Epithelial cell of esophagus (primary cell): ENCODE measurements at regions not wholly inside any gene's neighbourhood (a gene's known extent, or its start where the extent isn't known, plus 50 kb on each side); places are given as distances from the start of the nearest gene placed in this dataset.
A peak's percentile ranks its signal among the peaks of the same experiment; 100 is the strongest.

Experiments used
- DNase-seq: peaks from one replicate; pipeline ENCODE4 v3.0.0; 2010; ENCODE audit warnings: low read depth
- H3K4me3 ChIP-seq: 2 replicates; pipeline ENCODE4 v1.5.1; 2011; ENCODE audit warnings: mild to moderate bottlenecking, low read length, control low read depth
- CTCF ChIP-seq: IDR thresholded peaks from 2 replicates; pipeline ENCODE4 v1.5.1; 2011; ENCODE audit warnings: low read depth, mild to moderate bottlenecking, low read length, control low read depth, inconsistent platforms; ENCODE audit not compliant: insufficient read depth; ENCODE audit errors: missing control alignments

GRCh38 chr6:22807818-22808217, 238.5 kb downstream of the HDGFL1 start:
- no peak for TF ChIP-seq CTCF
- no peak overlapping the region for H3K4me3 ChIP-seq
- DNase-seq = peak; percentile 37

DNA sequence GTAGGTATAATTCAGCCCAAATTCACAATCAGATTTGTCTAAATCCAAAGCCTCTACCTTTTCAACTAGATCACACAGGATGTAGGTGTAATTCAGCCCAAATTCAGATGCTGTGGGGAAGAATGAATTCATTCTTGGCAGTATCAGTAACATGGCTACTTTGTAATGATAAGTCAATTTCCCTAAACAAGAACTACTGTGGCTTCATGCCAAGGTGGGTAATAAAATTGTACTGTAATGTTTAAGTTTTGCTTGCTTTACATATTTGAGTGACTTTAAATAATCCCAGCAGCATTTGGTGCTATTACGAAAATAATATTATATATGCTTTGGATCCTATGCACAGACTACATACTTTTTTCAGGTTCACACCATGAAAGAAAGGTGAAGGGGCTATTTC, 239.1 kb downstream of the HDGFL1 start:
- no peak overlapping the region for H3K4me3 ChIP-seq
- no peak for TF ChIP-seq CTCF
- no peak for DNase-seq

GRCh38 chr6:22809370-22809769, 240.0 kb downstream of the HDGFL1 start:
- H3K4me3 ChIP-seq = no peak overlapping the region
- no peak for DNase-seq
- no peak for TF ChIP-seq CTCF

DNA sequence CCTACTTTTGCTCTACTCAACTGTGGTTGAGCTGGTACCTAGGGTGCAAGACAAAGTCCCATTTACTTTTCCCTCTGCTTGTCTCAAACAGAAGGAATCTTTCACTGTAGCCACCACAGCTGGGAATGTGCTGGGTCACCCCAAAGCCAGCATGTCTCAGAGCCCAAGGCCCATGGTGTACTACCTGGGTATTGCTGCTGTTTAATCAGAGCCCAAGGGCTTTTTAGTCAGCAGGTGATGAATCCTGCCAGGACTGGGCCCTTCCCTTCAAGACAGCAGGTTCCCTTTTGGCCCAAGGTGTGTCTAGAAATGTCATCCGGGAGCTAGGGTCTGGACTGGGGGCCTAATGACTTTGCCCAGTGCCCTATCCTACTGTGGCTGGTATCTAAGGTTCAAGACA, 249.8 kb downstream of the HDGFL1 start:
- no peak overlapping the region for H3K4me3 ChIP-seq
- TF ChIP-seq CTCF = no peak
- DNase-seq = peak; percentile 67

- no peak for TF ChIP-seq CTCF
- DNase-seq = no peak
- H3K4me3 ChIP-seq = no peak overlapping the region
Observed at GRCh38 chr6:22821664-22822320, 252.4 kb downstream of the HDGFL1 start.

- DNase-seq = no peak
- no peak for TF ChIP-seq CTCF
Observed at GRCh38 chr6:22825210-22825609, 255.8 kb downstream of the HDGFL1 start.

DNA sequence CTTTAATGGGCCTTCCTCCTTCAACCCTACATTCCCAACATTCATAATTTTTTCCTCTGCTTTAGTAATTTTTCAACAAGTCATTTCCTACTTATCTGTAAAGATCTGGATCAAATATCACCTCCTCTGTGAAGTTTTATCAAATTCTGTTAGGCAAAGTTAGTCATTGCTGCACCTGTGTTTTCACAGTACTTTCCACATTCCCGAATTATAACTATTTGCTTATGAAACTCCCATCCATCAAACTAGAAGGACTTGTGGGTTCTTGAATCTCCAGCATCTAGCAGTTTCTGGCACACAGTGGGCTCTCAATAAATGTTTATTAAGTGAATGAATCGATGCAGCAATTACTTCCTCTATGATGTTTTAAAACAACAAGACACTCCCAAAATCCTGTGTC, 257.6 kb downstream of the HDGFL1 start:
- TF ChIP-seq CTCF = no peak
- DNase-seq = peak; percentile 58
- H3K4me3 ChIP-seq = no peak overlapping the region

More at GRCh38 chr6:22825210-22825609, 255.8 kb downstream of the HDGFL1 start:
- H3K4me3 ChIP-seq = no peak overlapping the region
